Umbilical cord (tissue), 1 donor: ENCODE measurements at regions not wholly inside any gene's neighbourhood (a gene's known extent, or its start where the extent isn't known, plus 50 kb on each side); places are given as distances from the start of the nearest gene placed in this dataset.
"Not testable (repeated sequence)": the region's sequence is repeated elsewhere in the genome, so short reads cannot be mapped to it uniquely, and the experiment has no call there.

ENCODE experiments used
- DNase-seq: peaks from one replicate; pipeline ENCODE4 v3.0.0-alpha.2; 2015; ENCODE audit warnings: low spot score

- DNase-seq: peak; percentile 28
Observed at GRCh38 chrX:124234348-124234747, 98.1 kb upstream of the TEX13D start.

- no peak for DNase-seq
Observed at GRCh38 chrX:124238268-124238667, 94.2 kb upstream of the TEX13D start.

GRCh38 chrX:124239324-124239723 is 93.1 kb upstream of the TEX13D start:
- DNase-seq: no peak

- no peak for DNase-seq
Observed at GRCh38 chrX:124239911-124240310, 92.5 kb upstream of the TEX13D start.

- DNase-seq: peak; percentile 6
Observed at GRCh38 chrX:124240422-124240821, 92.0 kb upstream of the TEX13D start.

- no peak for DNase-seq
Observed at GRCh38 chrX:124242131-124242530, 90.3 kb upstream of the TEX13D start.

GRCh38 chrX:124249345-124249744 is 83.1 kb upstream of the TEX13D start:
- no peak for DNase-seq

GRCh38 chrX:124250835-124251437 is 81.5 kb upstream of the TEX13D start:
- DNase-seq: no peak

GRCh38 chrX:124254611-124255010 is 77.8 kb upstream of the TEX13D start:
- DNase-seq: no peak

- DNase-seq: peak; percentile 87
Observed at GRCh38 chrX:124256216-124256615, 76.2 kb upstream of the TEX13D start.

- DNase-seq: no peak
Observed at GRCh38 chrX:124256629-124257380, 75.7 kb upstream of the TEX13D start.

- no peak for DNase-seq
Observed at GRCh38 chrX:124257924-124258702, 74.3 kb upstream of the TEX13D start.

- DNase-seq: no peak
Observed at GRCh38 chrX:124260845-124261244, 71.6 kb upstream of the TEX13D start.

GRCh38 chrX:124263743-124264142 is 68.7 kb upstream of the TEX13D start:
- DNase-seq: no peak

- DNase-seq: no peak
Observed at GRCh38 chrX:124268099-124268498, 64.4 kb upstream of the TEX13D start.

- no peak for DNase-seq
Observed at GRCh38 chrX:124269881-124270280, 62.6 kb upstream of the TEX13D start.

GRCh38 chrX:124271599-124271998 is 60.9 kb upstream of the TEX13D start:
- not testable (repeated sequence) for DNase-seq

- no peak for DNase-seq
Observed at GRCh38 chrX:124272370-124272982, 60.0 kb upstream of the TEX13D start.

GRCh38 chrX:124274438-124275181 is 57.9 kb upstream of the TEX13D start:
- DNase-seq: no peak

GRCh38 chrX:124275182-124275894 is 57.1 kb upstream of the TEX13D start:
- DNase-seq: peak; percentile 36
